Fibroblast of skin of scalp (primary cell): ENCODE measurements at regions not wholly inside any gene's neighbourhood (a gene's known extent, or its start where the extent isn't known, plus 50 kb on each side); places are given as distances from the start of the nearest gene placed in this dataset.
"Not testable (repeated sequence)": the region's sequence is repeated elsewhere in the genome, so short reads cannot be mapped to it uniquely, and the experiment has no call there.

Experiments used
- DNase-seq: peaks from one replicate; pipeline ENCODE4 v3.0.0-alpha.2; 2013

- DNase-seq: no peak
Measured at GRCh38 chr2:176879426-176879995, 333.1 kb upstream of the HNRNPA3 start.

GRCh38 chr2:176882045-176882444, 330.5 kb upstream of the HNRNPA3 start:
- DNase-seq: not testable (repeated sequence)

- no peak for DNase-seq
Measured at GRCh38 chr2:176885001-176885643, 327.5 kb upstream of the HNRNPA3 start.

GRCh38 chr2:176885661-176886060, 326.9 kb upstream of the HNRNPA3 start:
- DNase-seq: no peak

- no peak for DNase-seq
Measured at GRCh38 chr2:176891105-176891504, 321.5 kb upstream of the HNRNPA3 start.

- DNase-seq: no peak
Measured at GRCh38 chr2:176891857-176892256, 320.7 kb upstream of the HNRNPA3 start.

- no peak for DNase-seq
Measured at GRCh38 chr2:176892676-176893226, 319.8 kb upstream of the HNRNPA3 start.

- DNase-seq: no peak
Measured at GRCh38 chr2:176895158-176895557, 317.4 kb upstream of the HNRNPA3 start.

GRCh38 chr2:176902454-176902853, 310.1 kb upstream of the HNRNPA3 start:
- DNase-seq: no peak

- DNase-seq: not testable (repeated sequence)
Measured at GRCh38 chr2:176904053-176904452, 308.5 kb upstream of the HNRNPA3 start.

GRCh38 chr2:176907341-176907740, 305.3 kb upstream of the HNRNPA3 start:
- DNase-seq: no peak

- DNase-seq: no peak
Measured at GRCh38 chr2:176910828-176911227, 301.8 kb upstream of the HNRNPA3 start.

- no peak for DNase-seq
Measured at GRCh38 chr2:176913955-176914354, 298.6 kb upstream of the HNRNPA3 start.

GRCh38 chr2:176914371-176914770, 298.2 kb upstream of the HNRNPA3 start:
- DNase-seq: no peak

GRCh38 chr2:176922545-176922944, 290.0 kb upstream of the HNRNPA3 start:
- DNase-seq: not testable (repeated sequence)

- DNase-seq: no peak
Measured at GRCh38 chr2:176923205-176923604, 289.4 kb upstream of the HNRNPA3 start.

GRCh38 chr2:176924909-176925534, 287.6 kb upstream of the HNRNPA3 start:
- no peak for DNase-seq

GRCh38 chr2:176926453-176926852, 286.1 kb upstream of the HNRNPA3 start:
- no peak for DNase-seq

GRCh38 chr2:176929387-176929786, 283.2 kb upstream of the HNRNPA3 start:
- DNase-seq: not testable (repeated sequence)

- peak; percentile 77 for DNase-seq
Measured at GRCh38 chr2:176931588-176932563, 280.7 kb upstream of the HNRNPA3 start.

- no peak for DNase-seq
Measured at GRCh38 chr2:176934131-176934530, 278.5 kb upstream of the HNRNPA3 start.

- no peak for DNase-seq
Measured at GRCh38 chr2:176934869-176935415, 277.7 kb upstream of the HNRNPA3 start.
